AG09309 (cell line): ENCODE measurements at regions not wholly inside any gene's neighbourhood (a gene's known extent, or its start where the extent isn't known, plus 50 kb on each side); places are given as distances from the start of the nearest gene placed in this dataset.

Experiments used
- DNase-seq: peaks from one replicate; pipeline ENCODE4 v3.0.0-alpha.2; 2010; ENCODE audit warnings: low read depth
- H3K4me3 ChIP-seq: 2 replicates; pipeline ENCODE4 v1.5.1; 2011; ENCODE audit warnings: mild to moderate bottlenecking, low read depth, low read length, moderate library complexity; ENCODE audit not compliant: control insufficient read depth
- CTCF ChIP-seq: IDR thresholded peaks from 2 replicates; pipeline ENCODE4 v1.5.1; 2011; ENCODE audit warnings: mild to moderate bottlenecking, low read depth, low read length, inconsistent platforms; ENCODE audit not compliant: insufficient read depth, control insufficient read depth; ENCODE audit errors: missing control alignments

DNA sequence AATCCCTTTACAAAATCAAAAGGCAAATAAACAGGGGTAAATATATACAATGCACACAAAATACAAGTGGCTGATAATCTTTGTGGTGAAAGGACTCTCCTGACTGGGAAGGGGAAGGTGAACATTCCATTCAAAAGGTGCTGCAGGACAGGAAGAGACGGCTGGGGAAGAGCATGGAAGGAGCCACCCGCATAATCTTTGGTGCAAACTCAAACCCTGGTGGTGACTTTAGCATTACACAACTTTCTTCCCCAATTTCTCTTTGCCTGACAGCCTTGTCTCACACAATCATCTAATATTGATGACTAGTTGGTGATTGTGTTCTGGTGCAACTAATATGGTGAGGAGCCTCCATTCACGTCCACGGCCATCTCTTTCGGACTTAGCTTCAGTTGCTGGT lies 117.0 kb upstream of the EGFR start:
- H3K4me3 ChIP-seq = no peak overlapping the region
- DNase-seq = no peak
- no peak for TF ChIP-seq CTCF

- no peak for TF ChIP-seq CTCF
- H3K4me3 ChIP-seq = no peak overlapping the region
- DNase-seq = peak; percentile 98
These were observed 114.7 kb upstream of the EGFR start for GRCh38 chr7:54904130-54904529.

DNA sequence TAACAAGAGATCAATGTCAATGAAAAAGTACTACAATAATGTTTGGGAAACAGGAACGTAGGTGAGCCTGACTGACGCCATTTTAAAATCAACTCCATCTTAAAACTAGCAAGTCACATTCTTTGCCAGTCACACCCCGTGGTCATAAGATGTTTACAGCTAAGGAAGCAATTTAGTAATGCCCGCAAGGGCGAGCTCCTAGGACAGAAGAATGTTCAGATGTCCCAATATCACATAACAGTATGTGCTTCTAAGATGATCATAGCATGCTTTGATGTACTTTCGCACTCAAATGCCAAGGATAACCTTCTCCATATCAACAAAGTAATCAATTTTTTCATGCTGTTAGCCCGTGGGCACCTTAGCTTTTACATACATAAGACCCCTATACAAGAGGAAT lies 113.8 kb upstream of the EGFR start:
- DNase-seq = no peak
- no peak for TF ChIP-seq CTCF
- H3K4me3 ChIP-seq = no peak overlapping the region

GRCh38 chr7:54906963-54907362 lies 111.9 kb upstream of the EGFR start:
- TF ChIP-seq CTCF = no peak
- no peak for DNase-seq

DNA sequence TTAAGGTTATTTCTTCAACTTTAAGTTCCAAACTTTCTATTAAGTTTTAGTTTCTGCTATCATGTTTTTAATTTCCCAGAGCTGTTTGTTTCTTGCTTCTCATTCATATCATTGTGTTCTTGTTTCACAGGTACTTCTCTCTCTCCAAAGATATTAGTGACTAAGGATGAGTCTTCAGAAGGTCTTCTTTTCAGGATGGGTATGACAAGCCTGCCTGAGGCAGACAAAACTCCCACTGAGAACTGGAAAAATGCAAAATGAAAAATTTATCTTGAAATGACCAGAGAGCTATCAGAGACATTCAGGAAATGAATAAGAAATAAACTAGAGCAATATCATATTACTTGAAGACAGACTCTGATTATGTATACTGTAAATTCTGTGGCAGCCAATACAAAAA lies 110.8 kb upstream of the EGFR start:
- no peak for TF ChIP-seq CTCF
- no peak for DNase-seq
- H3K4me3 ChIP-seq = no peak overlapping the region

More at GRCh38 chr7:54906963-54907362, 111.9 kb upstream of the EGFR start:
- H3K4me3 ChIP-seq = no peak overlapping the region

DNA sequence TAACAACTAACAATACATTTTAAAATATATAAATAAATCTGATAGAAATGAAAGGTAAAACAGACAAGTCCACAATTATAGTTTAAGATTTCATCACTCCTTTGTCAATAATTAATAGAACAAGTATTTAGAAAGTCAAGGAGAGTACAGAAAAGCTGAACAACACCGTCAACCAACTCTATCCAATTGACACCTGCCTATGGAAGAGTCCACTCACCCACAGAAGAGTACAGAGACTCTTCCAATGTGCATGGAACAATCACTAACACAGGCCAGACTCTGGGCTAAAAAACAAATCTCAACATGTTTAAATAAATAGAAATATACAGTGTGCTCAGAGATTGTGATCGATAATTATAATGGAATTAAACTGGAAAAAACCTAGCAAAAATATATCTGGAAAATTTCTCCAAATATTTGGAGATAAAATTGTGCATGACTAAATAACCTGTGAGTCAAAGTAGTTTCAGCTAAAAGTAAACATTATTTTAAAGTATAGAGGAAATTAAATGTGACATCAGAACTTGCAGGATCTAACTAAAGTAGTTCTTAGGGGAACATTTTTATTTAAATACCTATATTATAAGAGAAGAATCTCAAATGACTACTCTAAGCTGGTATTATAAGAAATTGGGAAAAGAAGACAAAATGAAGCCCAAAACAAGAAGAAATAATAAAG lies 109.9 kb upstream of the EGFR start:
- TF ChIP-seq CTCF = no peak
- no peak overlapping the region for H3K4me3 ChIP-seq
- no peak for DNase-seq
